ENCODE measurements at regions not wholly inside any gene's neighbourhood (a gene's known extent, or its start where the extent isn't known, plus 50 kb on each side); places are given as distances from the start of the nearest gene placed in this dataset.
"Not testable (repeated sequence)": the region's sequence is repeated elsewhere in the genome, so short reads cannot be mapped to it uniquely, and the experiment has no call there.

DNA sequence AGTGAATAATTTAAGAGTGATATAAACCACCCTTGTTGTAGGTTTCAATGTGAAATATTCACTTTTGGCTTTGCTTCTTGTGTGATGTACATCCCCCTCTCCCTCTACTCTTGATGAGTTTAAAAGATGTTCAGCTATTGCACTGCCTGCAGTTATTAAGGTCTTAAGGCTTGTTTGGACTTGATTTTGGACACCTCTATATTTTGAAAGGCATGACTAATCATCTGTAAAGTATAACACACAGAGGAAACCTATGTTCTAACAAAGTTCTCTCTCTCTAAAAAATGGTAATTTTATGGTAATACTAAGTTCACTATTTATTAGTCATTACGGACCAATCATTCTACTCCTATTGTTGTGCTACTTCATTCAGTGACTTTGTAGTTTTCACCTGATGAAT is 1719.9 kb downstream of the GRIK2 start:
- Histone ChIP-seq H3K36me3 (ENCODE audit: insufficient read depth, insufficient read length, low read length) (no peaks in the 10 kb centered on the region), H3K4me1 (ENCODE audit: insufficient read depth, insufficient read length) (no peaks in the 10 kb centered on the region), H3K9me3 (ENCODE audit: insufficient read depth, low read length) (no peaks in the 10 kb centered on the region), H3K27me3 (ENCODE audit: insufficient read depth, insufficient read length) (no peaks in the 10 kb centered on the region), H3K9ac (ENCODE audit: insufficient read length, low read depth) (no peak overlapping the region), H3K4me3 (ENCODE audit: insufficient read length, low read depth) (no peak overlapping the region)
- no peak for DNase-seq (ENCODE audit: low read depth, low spot score)
- TF ChIP-seq YY1 (IDR thresholded peaks at IDR 0.05; ENCODE audit: insufficient read depth, insufficient read length), result no peak
- TF ChIP-seq SUZ12 (IDR thresholded peaks at IDR 0.05; ENCODE audit: extremely low read depth, insufficient read depth, insufficient read length), result no peak
- no peak for TF ChIP-seq ZNF274 (IDR thresholded peaks at IDR 0.05; ENCODE audit: low read depth, low read length)

DNA sequence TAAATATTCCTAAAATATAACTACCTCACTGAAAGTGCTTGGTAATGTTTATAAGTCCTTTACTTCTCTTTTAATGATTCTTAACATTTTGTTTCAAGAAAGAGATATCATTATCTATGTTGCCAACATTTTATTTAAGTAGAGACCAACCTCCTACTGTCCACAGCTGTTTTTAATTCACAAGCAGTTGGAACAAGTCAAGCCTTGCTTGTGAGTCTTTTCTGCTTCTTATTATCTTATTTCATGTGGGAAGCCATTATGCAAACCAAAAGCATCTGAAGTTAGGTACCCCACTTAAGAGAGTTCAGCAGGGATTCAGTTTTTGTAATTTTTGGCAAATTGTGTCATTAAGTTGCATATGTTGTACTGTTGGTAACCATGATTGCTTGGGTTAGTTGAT is 1714.5 kb downstream of the GRIK2 start:
- H3K27me3 ChIP-seq (ENCODE audit: insufficient read depth, insufficient read length), result no peaks in the 10 kb centered on the region
- no peak overlapping the region for H3K9ac ChIP-seq (ENCODE audit: insufficient read length, low read depth)
- no peaks in the 10 kb centered on the region for H3K9me3 ChIP-seq (ENCODE audit: insufficient read depth, low read length)
- no peak for DNase-seq (ENCODE audit: low read depth, low spot score)
- H3K4me1 ChIP-seq (ENCODE audit: insufficient read depth, insufficient read length), result no peaks in the 10 kb centered on the region
- no peak overlapping the region for H3K4me3 ChIP-seq (ENCODE audit: insufficient read length, low read depth)
- TF ChIP-seq ZNF274 (IDR thresholded peaks at IDR 0.05; ENCODE audit: low read depth, low read length) (no peak), SUZ12 (IDR thresholded peaks at IDR 0.05; ENCODE audit: extremely low read depth, insufficient read depth, insufficient read length) (no peak), YY1 (IDR thresholded peaks at IDR 0.05; ENCODE audit: insufficient read depth, insufficient read length) (no peak)
- no peaks in the 10 kb centered on the region for H3K36me3 ChIP-seq (ENCODE audit: insufficient read depth, insufficient read length, low read length)

DNA sequence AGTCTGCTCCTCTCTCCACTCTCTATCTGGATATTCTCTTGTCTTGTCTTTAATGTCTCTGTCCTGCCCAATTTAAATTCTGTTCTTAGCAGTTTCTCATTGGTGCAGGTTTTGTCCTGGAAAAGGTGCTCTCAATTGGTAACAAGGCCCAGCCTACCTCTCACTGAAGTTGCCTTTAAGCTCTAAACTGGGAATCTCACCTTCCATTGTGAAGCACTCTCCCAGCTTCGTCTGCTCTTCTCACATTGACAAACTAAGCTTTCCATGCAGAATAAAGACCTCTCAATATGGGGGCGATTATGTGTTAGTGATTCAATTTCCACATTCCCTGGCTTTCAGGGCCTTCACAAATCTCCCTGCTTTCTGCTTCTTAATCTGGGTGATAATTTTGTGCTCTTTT is 1712.2 kb downstream of the GRIK2 start:
- no peaks in the 10 kb centered on the region for H3K27me3 ChIP-seq (ENCODE audit: insufficient read depth, insufficient read length)
- no peak overlapping the region for H3K4me3 ChIP-seq (ENCODE audit: insufficient read length, low read depth)
- no peaks in the 10 kb centered on the region for H3K9me3 ChIP-seq (ENCODE audit: insufficient read depth, low read length)
- H3K4me1 ChIP-seq (ENCODE audit: insufficient read depth, insufficient read length), result no peaks in the 10 kb centered on the region
- no peak overlapping the region for H3K9ac ChIP-seq (ENCODE audit: insufficient read length, low read depth)
- DNase-seq (ENCODE audit: low read depth, low spot score), result no peak
- H3K36me3 ChIP-seq (ENCODE audit: insufficient read depth, insufficient read length, low read length), result no peaks in the 10 kb centered on the region
- TF ChIP-seq SUZ12 (IDR thresholded peaks at IDR 0.05; ENCODE audit: extremely low read depth, insufficient read depth, insufficient read length), result no peak
- no peak for TF ChIP-seq ZNF274 (IDR thresholded peaks at IDR 0.05; ENCODE audit: low read depth, low read length)
- no peak for TF ChIP-seq YY1 (IDR thresholded peaks at IDR 0.05; ENCODE audit: insufficient read depth, insufficient read length)

DNA sequence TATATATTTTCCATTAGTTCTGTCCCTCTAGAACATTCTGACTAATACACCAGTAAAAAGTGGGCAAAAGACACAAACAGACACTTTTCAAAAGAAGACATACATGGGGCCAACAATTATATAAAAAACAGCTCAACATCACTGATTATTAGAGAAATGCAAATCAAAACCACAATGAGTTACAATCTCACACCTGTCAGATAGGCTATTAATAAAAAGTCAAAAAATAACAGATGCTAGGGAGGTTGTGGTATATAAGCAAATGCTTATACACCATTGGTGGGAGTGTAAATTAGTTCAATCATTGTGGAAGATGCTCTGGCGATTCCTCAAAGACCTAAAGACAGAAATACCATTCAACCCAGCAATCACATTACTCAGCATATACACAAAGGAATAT is 1707.8 kb downstream of the GRIK2 start:
- no peak for TF ChIP-seq ZNF274 (IDR thresholded peaks at IDR 0.05; ENCODE audit: low read depth, low read length)
- Histone ChIP-seq H3K9ac (ENCODE audit: insufficient read length, low read depth) (no peak overlapping the region), H3K4me3 (ENCODE audit: insufficient read length, low read depth) (no peak overlapping the region), H3K36me3 (ENCODE audit: insufficient read depth, insufficient read length, low read length) (no peaks in the 10 kb centered on the region), H3K27me3 (ENCODE audit: insufficient read depth, insufficient read length) (no peaks in the 10 kb centered on the region), H3K9me3 (ENCODE audit: insufficient read depth, low read length) (no peaks in the 10 kb centered on the region), H3K4me1 (ENCODE audit: insufficient read depth, insufficient read length) (no peaks in the 10 kb centered on the region)
- no peak for DNase-seq (ENCODE audit: low read depth, low spot score)

DNA sequence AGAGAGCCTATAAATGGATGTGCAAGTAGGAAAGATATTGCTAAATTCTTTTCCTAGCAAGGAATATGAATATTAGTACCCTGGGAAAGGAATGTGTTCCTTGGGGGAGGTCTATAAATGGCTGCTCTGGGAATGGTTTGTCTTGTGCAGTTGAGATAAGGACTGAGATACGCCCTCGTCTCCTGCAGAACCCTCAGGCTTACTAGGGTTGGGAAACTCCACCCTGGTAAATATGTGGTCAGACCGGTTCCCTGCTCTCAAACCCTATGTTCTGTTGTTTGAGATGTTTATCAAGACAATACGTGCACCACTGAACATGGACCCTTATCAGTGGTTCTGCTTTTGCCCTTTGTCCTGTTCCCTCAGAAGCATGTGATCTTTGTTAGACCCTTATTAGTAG is 1698.9 kb downstream of the GRIK2 start:
- H3K9ac ChIP-seq (ENCODE audit: insufficient read length, low read depth); H3K4me3 ChIP-seq (ENCODE audit: insufficient read length, low read depth); H3K27me3 ChIP-seq (ENCODE audit: insufficient read depth, insufficient read length); H3K4me1 ChIP-seq (ENCODE audit: insufficient read depth, insufficient read length); H3K36me3 ChIP-seq (ENCODE audit: insufficient read depth, insufficient read length, low read length); H3K9me3 ChIP-seq (ENCODE audit: insufficient read depth, low read length); DNase-seq (ENCODE audit: low read depth, low spot score): not testable (repeated sequence)

DNA sequence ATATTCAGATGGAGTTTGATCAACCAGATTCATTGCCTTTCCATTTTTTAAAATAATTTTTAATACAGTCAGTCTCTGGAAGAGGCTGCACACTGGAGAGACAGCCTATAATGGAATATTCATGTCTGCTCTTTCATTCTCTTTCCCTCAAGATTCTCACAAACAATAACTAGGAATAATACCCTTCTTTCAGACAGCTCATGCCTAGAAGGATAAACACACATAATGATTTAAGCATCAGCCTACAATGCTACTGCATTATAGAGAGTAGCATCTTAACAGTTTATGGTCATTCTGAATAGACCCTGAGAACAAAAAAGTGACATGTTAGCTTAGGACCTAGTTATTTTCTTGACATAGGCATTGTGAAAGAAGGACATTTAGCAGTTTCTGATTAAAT is 1692.3 kb downstream of the GRIK2 start:
- no peak for DNase-seq (ENCODE audit: low read depth, low spot score)
- no peaks in the 10 kb centered on the region for H3K36me3 ChIP-seq (ENCODE audit: insufficient read depth, insufficient read length, low read length)
- H3K4me3 ChIP-seq (ENCODE audit: insufficient read length, low read depth), result no peak overlapping the region
- no peaks in the 10 kb centered on the region for H3K4me1 ChIP-seq (ENCODE audit: insufficient read depth, insufficient read length)
- H3K27me3 ChIP-seq (ENCODE audit: insufficient read depth, insufficient read length), result no peaks in the 10 kb centered on the region
- H3K9ac ChIP-seq (ENCODE audit: insufficient read length, low read depth), result no peak overlapping the region
- no peaks in the 10 kb centered on the region for H3K9me3 ChIP-seq (ENCODE audit: insufficient read depth, low read length)
- no peak for TF ChIP-seq ZNF274 (IDR thresholded peaks at IDR 0.05; ENCODE audit: low read depth, low read length)
- no peak for TF ChIP-seq YY1 (IDR thresholded peaks at IDR 0.05; ENCODE audit: insufficient read depth, insufficient read length)
- no peak for TF ChIP-seq SUZ12 (IDR thresholded peaks at IDR 0.05; ENCODE audit: extremely low read depth, insufficient read depth, insufficient read length)

DNA sequence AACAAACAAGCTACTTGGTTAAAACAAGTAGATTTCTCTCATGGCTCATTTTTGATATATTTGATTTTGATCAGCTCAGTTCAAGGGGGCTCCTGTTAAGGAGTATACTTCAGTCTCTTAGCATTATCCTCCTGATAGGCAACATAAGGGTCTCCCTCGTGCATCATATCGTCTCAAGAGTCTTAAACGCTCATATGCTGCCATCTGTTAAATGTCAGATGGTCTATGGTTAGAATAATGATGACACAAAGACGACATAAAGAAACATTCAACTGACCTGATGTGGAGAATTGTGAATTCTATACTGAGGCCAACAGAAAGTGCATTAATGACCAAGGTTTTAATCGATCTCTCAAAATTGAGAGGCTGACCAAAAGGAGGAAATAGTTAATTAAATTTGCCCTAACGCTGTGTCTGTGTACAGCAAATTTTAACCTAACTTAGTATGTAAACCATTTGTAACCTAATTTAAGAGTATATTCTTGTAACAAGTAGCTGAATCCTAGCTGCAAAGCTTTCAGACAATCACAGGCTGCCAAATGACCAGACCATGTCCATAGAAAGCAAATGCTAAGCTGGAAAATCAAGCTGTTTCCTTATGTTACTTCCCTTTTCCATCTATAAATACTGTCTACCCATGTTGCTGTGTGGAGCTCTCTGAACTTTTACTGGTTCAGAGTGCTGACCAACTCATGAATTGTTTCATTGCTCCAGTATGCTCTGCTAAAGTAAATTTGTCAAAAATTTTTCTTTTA is 1688.5 kb downstream of the GRIK2 start:
- no peaks in the 10 kb centered on the region for H3K36me3 ChIP-seq (ENCODE audit: insufficient read depth, insufficient read length, low read length)
- no peak overlapping the region for H3K9ac ChIP-seq (ENCODE audit: insufficient read length, low read depth)
- no peaks in the 10 kb centered on the region for H3K4me1 ChIP-seq (ENCODE audit: insufficient read depth, insufficient read length)
- DNase-seq (ENCODE audit: low read depth, low spot score), result no peak
- no peak for TF ChIP-seq ZNF274 (IDR thresholded peaks at IDR 0.05; ENCODE audit: low read depth, low read length)
- TF ChIP-seq YY1 (IDR thresholded peaks at IDR 0.05; ENCODE audit: insufficient read depth, insufficient read length), result no peak
- no peak for TF ChIP-seq SUZ12 (IDR thresholded peaks at IDR 0.05; ENCODE audit: extremely low read depth, insufficient read depth, insufficient read length)
- H3K4me3 ChIP-seq (ENCODE audit: insufficient read length, low read depth), result no peak overlapping the region
- H3K27me3 ChIP-seq (ENCODE audit: insufficient read depth, insufficient read length), result no peaks in the 10 kb centered on the region
- H3K9me3 ChIP-seq (ENCODE audit: insufficient read depth, low read length), result no peaks in the 10 kb centered on the region

DNA sequence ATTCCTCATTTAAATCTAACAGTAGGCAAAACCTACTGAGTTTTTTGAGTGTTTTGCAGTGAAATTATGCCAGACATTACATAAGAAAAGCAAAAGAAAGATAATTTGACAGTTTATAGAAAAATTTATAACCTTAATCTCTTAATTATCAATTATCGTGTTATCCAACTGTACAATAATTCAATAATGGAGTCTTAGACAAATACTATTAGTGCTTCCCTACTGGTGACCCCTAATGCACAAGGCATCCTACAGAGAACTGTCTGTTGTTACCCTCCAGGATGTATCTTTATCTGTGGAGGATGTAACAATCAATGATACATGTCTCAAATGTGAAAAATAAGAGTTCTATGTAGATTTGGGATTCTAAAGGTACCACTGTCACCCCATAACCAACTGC is 1687.6 kb downstream of the GRIK2 start:
- no peaks in the 10 kb centered on the region for H3K4me1 ChIP-seq (ENCODE audit: insufficient read depth, insufficient read length)
- no peak for TF ChIP-seq ZNF274 (IDR thresholded peaks at IDR 0.05; ENCODE audit: low read depth, low read length)
- no peak for TF ChIP-seq YY1 (IDR thresholded peaks at IDR 0.05; ENCODE audit: insufficient read depth, insufficient read length)
- TF ChIP-seq SUZ12 (IDR thresholded peaks at IDR 0.05; ENCODE audit: extremely low read depth, insufficient read depth, insufficient read length), result no peak
- H3K9ac ChIP-seq (ENCODE audit: insufficient read length, low read depth), result no peak overlapping the region
- no peaks in the 10 kb centered on the region for H3K36me3 ChIP-seq (ENCODE audit: insufficient read depth, insufficient read length, low read length)
- no peak for DNase-seq (ENCODE audit: low read depth, low spot score)
- no peak overlapping the region for H3K4me3 ChIP-seq (ENCODE audit: insufficient read length, low read depth)
- no peaks in the 10 kb centered on the region for H3K9me3 ChIP-seq (ENCODE audit: insufficient read depth, low read length)
- H3K27me3 ChIP-seq (ENCODE audit: insufficient read depth, insufficient read length), result no peaks in the 10 kb centered on the region
